ENCODE measurements at regions not wholly inside any gene's neighbourhood (a gene's known extent, or its start where the extent isn't known, plus 50 kb on each side); places are given as distances from the start of the nearest gene placed in this dataset.

DNA sequence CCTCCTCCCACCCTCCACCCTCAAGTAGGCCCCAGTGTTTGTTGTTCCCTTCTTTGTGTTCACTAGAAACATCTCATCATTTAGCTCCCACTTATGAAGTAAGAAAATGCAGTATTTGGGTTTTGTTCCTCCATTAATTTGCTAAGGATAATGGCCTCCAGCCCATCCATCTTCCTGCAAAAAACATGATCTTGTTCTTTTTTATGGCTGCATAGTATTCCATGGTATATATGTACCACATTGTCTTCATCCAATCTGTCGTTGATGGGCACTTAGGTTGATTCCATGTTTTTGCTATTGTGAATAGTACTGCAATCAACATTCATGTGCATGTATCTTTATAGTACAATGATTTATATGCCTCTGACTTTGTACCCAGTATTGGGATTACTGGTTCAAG is 416.8 kb upstream of the SASH1 start:
- TF ChIP-seq, protein P1, sequence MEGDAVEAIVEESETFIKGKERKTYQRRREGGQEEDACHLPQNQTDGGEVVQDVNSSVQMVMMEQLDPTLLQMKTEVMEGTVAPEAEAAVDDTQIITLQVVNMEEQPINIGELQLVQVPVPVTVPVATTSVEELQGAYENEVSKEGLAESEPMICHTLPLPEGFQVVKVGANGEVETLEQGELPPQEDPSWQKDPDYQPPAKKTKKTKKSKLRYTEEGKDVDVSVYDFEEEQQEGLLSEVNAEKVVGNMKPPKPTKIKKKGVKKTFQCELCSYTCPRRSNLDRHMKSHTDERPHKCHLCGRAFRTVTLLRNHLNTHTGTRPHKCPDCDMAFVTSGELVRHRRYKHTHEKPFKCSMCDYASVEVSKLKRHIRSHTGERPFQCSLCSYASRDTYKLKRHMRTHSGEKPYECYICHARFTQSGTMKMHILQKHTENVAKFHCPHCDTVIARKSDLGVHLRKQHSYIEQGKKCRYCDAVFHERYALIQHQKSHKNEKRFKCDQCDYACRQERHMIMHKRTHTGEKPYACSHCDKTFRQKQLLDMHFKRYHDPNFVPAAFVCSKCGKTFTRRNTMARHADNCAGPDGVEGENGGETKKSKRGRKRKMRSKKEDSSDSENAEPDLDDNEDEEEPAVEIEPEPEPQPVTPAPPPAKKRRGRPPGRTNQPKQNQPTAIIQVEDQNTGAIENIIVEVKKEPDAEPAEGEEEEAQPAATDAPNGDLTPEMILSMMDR (IDR thresholded peaks at IDR 0.05; ENCODE audit: borderline replicate concordance, extremely low read depth, low read length, poor library complexity, severe bottlenecking) = no peak
- TF ChIP-seq EZH2 (IDR thresholded peaks at IDR 0.05; ENCODE audit: borderline replicate concordance, low read depth, low read length, severe bottlenecking) = no peak
